LNCAP (cell line): ENCODE measurements at regions not wholly inside any gene's neighbourhood (a gene's known extent, or its start where the extent isn't known, plus 50 kb on each side); places are given as distances from the start of the nearest gene placed in this dataset.

ENCODE experiments used
- TF ChIP-seq, protein P1 (sequence below): fragments of 450-650 bp; IDR thresholded peaks from 2 replicates; pipeline ENCODE4 v1.5.1; 2017; ENCODE audit warnings: mild to moderate bottlenecking

DNA sequence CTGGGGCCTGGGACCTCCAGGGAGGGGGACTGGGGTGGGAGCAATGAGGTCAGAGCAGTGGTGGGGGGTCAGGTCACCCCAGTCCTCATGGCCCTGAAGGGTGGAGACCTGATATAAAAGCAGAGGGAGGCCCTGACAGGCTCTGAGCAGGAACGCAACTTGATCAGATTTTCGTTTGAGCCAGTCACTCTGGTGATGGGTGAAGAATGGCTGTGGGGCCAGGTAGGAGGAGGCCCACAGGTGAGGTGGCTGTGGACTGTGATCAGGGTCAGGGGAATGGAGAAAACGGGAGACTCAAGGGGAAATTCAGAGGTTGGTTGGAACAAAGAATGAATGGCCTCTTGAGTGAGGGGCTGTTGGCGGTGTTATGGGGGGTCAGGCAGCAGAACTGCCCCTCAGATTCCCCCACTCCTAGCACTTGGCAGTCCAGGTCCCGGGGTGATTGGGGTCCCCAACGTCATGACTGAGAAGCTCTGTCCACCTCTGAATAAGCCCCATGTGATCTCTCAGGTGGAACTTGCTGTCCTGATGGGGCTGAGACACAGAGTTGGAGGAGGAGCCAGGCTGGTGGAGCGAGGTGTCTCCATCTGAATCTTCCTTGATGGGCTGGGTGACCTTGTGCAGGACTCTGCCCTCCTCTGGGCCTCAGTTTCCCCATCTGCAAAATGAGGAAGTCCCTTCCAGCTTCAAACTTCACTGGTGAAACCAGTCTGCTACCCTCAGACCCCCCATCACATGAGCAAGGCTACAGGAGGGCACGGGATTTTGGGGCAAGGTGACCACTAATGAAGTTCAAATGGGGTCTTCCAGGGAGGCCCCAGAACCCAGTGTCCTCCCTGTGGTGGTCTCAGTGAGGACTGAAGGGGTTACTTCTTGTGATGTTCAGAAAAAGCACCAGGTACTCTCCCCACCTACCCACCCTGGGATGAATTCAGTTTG is 683.0 kb downstream of the MATN1 start:
- TF ChIP-seq, protein P1, sequence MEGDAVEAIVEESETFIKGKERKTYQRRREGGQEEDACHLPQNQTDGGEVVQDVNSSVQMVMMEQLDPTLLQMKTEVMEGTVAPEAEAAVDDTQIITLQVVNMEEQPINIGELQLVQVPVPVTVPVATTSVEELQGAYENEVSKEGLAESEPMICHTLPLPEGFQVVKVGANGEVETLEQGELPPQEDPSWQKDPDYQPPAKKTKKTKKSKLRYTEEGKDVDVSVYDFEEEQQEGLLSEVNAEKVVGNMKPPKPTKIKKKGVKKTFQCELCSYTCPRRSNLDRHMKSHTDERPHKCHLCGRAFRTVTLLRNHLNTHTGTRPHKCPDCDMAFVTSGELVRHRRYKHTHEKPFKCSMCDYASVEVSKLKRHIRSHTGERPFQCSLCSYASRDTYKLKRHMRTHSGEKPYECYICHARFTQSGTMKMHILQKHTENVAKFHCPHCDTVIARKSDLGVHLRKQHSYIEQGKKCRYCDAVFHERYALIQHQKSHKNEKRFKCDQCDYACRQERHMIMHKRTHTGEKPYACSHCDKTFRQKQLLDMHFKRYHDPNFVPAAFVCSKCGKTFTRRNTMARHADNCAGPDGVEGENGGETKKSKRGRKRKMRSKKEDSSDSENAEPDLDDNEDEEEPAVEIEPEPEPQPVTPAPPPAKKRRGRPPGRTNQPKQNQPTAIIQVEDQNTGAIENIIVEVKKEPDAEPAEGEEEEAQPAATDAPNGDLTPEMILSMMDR, result no peak

DNA sequence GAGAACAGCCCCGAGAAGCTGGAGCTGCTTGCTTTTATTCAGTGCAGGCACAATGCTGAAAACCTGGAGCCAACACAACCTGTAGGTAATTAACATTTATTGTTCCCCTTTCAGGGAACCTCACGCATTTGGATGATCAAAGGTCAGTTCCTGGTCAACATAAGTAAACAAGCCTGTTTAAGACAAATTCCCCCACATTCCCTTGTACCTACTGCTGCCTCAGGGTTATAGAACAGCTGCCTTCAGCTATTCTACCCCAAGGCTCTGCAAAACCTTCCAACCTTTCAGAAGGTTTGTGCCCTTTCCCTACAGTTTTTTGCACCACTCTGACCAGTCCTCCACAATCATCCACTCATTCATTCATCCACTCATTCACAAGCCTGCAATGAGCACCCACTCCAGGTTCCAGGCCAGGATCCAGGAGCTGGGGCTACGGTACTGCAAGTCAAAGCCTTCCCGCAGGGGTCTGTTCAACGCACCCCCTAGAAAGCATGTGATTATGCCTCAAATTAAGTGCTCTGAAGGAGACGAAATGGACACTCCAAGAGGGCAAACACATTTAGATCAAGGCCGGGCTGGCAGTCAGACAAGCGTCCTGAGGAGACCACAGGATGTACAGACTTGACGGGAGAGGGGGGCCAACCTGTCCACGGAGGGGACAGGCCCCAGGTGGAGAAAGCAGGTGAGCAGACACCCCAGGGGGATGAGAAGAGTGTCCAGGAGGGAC is 683.9 kb downstream of the MATN1 start:
- TF ChIP-seq, protein P1, result no peak

DNA sequence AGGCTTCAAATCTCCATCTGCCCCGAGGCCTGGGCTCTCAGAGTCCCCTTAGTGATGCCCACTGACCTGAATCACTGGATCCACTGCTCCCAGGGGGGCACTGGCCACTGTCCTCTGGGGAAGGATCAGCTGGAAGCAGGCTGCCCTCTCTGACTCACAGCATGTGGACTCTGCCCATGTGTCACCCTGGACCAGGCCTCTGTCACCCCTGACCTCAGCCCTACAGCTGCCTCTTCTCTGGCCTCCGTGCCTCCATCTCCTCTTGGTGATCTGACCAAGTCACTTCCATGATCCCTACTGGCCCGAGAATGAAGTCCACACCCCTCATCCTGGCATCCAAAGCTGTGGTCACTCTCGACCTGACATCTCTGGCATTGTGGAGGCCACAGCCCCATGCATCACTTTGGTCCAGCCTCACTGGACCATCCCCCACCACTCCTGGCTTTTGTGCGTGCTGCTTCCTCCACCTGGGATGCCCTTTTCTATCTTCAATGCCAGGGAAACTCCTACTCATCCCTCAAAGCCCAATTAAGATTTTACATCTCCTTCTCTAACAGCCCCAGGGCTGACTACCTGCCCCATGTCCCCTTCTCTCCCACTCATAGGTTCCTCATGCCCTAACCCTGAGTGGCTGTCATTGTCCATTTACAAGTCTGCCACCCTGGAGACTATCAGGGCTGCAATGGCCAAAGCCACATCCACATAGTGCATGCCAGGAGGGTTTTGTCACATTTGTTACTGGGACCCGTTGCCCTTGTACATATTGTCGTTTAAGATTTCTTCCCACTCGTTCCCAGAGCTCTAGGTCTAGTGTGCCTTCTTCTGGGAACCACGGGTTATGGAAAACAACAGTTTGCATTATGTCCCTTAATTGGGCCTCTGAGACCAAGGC is 685.0 kb downstream of the MATN1 start:
- TF ChIP-seq, protein P1, result no peak

DNA sequence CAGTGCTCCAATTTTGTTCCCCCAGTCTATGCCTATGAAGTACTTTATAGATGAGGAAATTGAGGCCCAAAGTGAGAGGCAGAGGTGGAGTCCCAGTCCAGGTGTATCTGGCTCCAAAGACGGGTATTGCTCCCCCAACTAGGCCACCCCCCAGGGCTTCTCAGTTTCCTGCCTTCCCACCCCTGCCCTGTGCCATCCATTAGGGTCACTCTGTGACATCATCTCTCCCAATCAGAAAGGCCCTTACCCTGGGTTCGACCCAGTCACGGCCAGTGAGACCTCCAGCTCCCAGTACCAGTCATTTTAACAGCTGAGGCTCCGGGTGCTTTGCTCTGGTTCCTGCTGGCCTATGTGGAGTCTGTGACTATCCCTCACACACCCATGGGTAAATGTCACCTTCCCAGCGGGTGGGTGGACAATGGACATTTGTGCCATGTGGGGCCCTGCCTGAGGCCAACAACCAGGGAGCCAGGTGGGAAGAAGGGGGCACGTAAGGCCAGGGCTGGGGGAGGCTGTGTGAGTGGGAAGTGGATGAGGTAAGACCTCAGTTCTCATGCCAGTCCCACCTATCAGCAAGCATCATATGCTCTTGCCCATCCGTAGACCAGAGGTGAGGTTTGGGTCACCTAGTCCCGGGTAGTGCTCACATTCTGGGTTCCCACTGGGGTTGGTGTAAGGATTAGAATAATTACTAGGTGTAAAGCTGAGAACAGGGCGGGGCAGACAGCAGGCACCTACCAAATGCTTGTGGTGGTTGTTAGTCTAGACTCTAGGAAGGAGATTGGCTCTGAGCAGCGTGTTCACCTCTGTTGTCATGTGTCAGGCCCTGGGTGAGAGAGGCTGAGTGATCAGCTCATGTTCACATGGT is 685.9 kb downstream of the MATN1 start:
- TF ChIP-seq, protein P1, result no peak

DNA sequence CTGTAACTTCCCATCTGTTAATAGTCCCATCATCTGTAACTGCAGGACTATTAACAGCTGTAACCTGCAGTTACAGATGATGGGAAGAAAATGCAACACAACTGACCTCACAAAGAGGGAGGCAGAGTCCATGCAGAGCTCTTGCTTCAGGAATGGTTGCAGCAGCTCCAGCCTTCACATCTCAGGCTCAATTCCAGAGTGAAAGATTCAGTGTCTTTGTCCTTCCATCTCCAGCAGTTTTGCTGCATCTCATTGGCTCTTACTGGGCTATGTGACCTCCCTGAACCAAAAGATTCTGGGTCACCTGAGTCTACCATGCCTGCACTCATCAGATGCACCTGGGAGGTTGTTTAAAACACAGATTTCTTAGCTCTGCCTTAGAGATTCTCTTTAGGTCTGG is 686.7 kb downstream of the MATN1 start:
- TF ChIP-seq, protein P1, result no peak

DNA sequence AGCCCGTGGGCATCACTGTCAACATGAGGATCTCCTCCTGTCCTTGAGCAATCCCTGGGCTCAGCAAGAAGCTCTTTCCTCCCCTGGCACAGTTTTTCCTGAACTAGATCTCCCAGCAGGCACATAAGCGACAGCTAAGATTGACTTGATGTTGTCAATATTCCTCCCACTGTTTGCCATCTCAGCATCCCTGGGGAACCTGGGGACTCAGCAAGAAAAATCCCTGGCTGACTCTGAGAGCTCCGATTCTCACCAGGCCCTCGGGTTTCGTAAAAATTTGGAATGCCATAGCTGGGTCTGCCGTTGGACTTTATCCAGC is 687.2 kb downstream of the MATN1 start:
- TF ChIP-seq, protein P1, result no peak
